ENCODE measurements at regions not wholly inside any gene's neighbourhood (a gene's known extent, or its start where the extent isn't known, plus 50 kb on each side); places are given as distances from the start of the nearest gene placed in this dataset.

- TF ChIP-seq, protein P1, sequence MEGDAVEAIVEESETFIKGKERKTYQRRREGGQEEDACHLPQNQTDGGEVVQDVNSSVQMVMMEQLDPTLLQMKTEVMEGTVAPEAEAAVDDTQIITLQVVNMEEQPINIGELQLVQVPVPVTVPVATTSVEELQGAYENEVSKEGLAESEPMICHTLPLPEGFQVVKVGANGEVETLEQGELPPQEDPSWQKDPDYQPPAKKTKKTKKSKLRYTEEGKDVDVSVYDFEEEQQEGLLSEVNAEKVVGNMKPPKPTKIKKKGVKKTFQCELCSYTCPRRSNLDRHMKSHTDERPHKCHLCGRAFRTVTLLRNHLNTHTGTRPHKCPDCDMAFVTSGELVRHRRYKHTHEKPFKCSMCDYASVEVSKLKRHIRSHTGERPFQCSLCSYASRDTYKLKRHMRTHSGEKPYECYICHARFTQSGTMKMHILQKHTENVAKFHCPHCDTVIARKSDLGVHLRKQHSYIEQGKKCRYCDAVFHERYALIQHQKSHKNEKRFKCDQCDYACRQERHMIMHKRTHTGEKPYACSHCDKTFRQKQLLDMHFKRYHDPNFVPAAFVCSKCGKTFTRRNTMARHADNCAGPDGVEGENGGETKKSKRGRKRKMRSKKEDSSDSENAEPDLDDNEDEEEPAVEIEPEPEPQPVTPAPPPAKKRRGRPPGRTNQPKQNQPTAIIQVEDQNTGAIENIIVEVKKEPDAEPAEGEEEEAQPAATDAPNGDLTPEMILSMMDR (conservative IDR thresholded peaks at IDR 0.05; ENCODE audit: low read depth, low read length): no peak
- TF ChIP-seq POLR2A (IDR thresholded peaks at IDR 0.05; ENCODE audit: low read depth, low read length) (no peak), BHLHE40 (IDR thresholded peaks at IDR 0.05; ENCODE audit: low read depth, low read length) (no peak), CEBPB (IDR thresholded peaks at IDR 0.05; ENCODE audit: low read depth, low read length) (no peak), RFX5 (IDR thresholded peaks at IDR 0.05; ENCODE audit: low read depth, low read length) (no peak), SMC3 (IDR thresholded peaks at IDR 0.05; ENCODE audit: low read depth, low read length) (no peak), NFE2L2 (IDR thresholded peaks at IDR 0.05; ENCODE audit: low read depth, low read length) (no peak), MXI1 (IDR thresholded peaks at IDR 0.05; ENCODE audit: borderline replicate concordance, low read depth, low read length) (no peak)
- TF ChIP-seq, protein P2, sequence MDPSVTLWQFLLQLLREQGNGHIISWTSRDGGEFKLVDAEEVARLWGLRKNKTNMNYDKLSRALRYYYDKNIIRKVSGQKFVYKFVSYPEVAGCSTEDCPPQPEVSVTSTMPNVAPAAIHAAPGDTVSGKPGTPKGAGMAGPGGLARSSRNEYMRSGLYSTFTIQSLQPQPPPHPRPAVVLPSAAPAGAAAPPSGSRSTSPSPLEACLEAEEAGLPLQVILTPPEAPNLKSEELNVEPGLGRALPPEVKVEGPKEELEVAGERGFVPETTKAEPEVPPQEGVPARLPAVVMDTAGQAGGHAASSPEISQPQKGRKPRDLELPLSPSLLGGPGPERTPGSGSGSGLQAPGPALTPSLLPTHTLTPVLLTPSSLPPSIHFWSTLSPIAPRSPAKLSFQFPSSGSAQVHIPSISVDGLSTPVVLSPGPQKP (IDR thresholded peaks at IDR 0.05; ENCODE audit: borderline replicate concordance, low read depth, low read length): no peak
These were observed 138.6 kb upstream of the FHL2 start for GRCh38 chr2:105537466-105537865.
